ENCODE measurements at regions not wholly inside any gene's neighbourhood (a gene's known extent, or its start where the extent isn't known, plus 50 kb on each side); places are given as distances from the start of the nearest gene placed in this dataset.
A peak's percentile ranks its signal among the peaks of the same experiment; 100 is the strongest.

- Histone ChIP-seq H3K36me3 (ENCODE audit: control insufficient read depth, insufficient read depth, low read length) (no peaks in the 10 kb centered on the region), H3K27me3 (ENCODE audit: control insufficient read depth, insufficient read depth, low read length, poor library complexity, severe bottlenecking) (no peaks in the 10 kb centered on the region), H3K4me1 (ENCODE audit: control insufficient read depth, insufficient read depth, low read length) (no peaks in the 10 kb centered on the region), H3K9me3 (ENCODE audit: control insufficient read depth, low read length) (no peaks in the 10 kb centered on the region), H3K4me3 (ENCODE audit: low read length) (no peak overlapping the region), H3K27ac (ENCODE audit: low read depth, low read length) (no peak overlapping the region), H3K9ac (ENCODE audit: extremely low read depth, low read length, poor library complexity, severe bottlenecking) (no peak overlapping the region)
- no peak for TF ChIP-seq CTCF (conservative IDR thresholded peaks at IDR 0.05)
- Mint-ChIP-seq H3K27me3 (ENCODE audit: insufficient read depth) (no peaks in the 10 kb centered on the region), H3K9me3 (no peaks in the 10 kb centered on the region), H3K27ac (no peak overlapping the region), H3K4me1 (no peaks in the 10 kb centered on the region), H3K4me3 (no peak overlapping the region), H3K36me3 (ENCODE audit: low read depth) (no peaks in the 10 kb centered on the region)
- DNase-seq, result no peak
Measured at GRCh38 chr1:81672766-81673165, 128.0 kb upstream of the ADGRL2 start.

GRCh38 chr1:81671038-81671437, 129.7 kb upstream of the ADGRL2 start:
- WGBS, 2 experiments (ENCODE audit: insufficient coverage in 1 of 2, insufficient read length in 1 of 2), result 83 to 91% methylated on average over 2 to 3 of the region's 3 CpGs
- H3K27me3 Mint-ChIP-seq (ENCODE audit: insufficient read depth), result no peaks in the 10 kb centered on the region
- TF ChIP-seq CTCF (conservative IDR thresholded peaks at IDR 0.05), result no peak

GRCh38 chr1:81670286-81670685, 130.4 kb upstream of the ADGRL2 start:
- Histone ChIP-seq H3K4me3 (ENCODE audit: low read length) (no peak overlapping the region), H3K9ac (ENCODE audit: extremely low read depth, low read length, poor library complexity, severe bottlenecking) (no peak overlapping the region), H3K36me3 (ENCODE audit: control insufficient read depth, insufficient read depth, low read length) (no peaks in the 10 kb centered on the region), H3K4me1 (ENCODE audit: control insufficient read depth, insufficient read depth, low read length) (peaks cover 9% of the 10 kb centered on the region), H3K27ac (ENCODE audit: low read depth, low read length) (no peak overlapping the region), H3K9me3 (ENCODE audit: control insufficient read depth, low read length) (no peaks in the 10 kb centered on the region), H3K27me3 (ENCODE audit: control insufficient read depth, insufficient read depth, low read length, poor library complexity, severe bottlenecking) (no peaks in the 10 kb centered on the region)
- Mint-ChIP-seq H3K4me1 (peaks cover 15% of the 10 kb centered on the region), H3K4me3 (no peak overlapping the region), H3K9me3 (no peaks in the 10 kb centered on the region), H3K27ac (peak overlapping the region; percentile 4), H3K36me3 (ENCODE audit: low read depth) (no peaks in the 10 kb centered on the region), H3K27me3 (ENCODE audit: insufficient read depth) (no peaks in the 10 kb centered on the region)
- no peak for DNase-seq
- WGBS, 2 experiments (ENCODE audit: insufficient coverage in 1 of 2, insufficient read length in 1 of 2), result 96% methylated on average over 6 of the region's 6 CpGs; no CpG with 5 or more reads in 1 of the 2 experiments
- TF ChIP-seq CTCF (conservative IDR thresholded peaks at IDR 0.05), result no peak

More at GRCh38 chr1:81671038-81671437, 129.7 kb upstream of the ADGRL2 start:
- Mint-ChIP-seq H3K4me3 (no peak overlapping the region), H3K9me3 (no peaks in the 10 kb centered on the region), H3K4me1 (peaks cover 10% of the 10 kb centered on the region), H3K27ac (no peak overlapping the region), H3K36me3 (ENCODE audit: low read depth) (no peaks in the 10 kb centered on the region)
- H3K36me3 ChIP-seq (ENCODE audit: control insufficient read depth, insufficient read depth, low read length), result no peaks in the 10 kb centered on the region
- H3K4me3 ChIP-seq (ENCODE audit: low read length), result no peak overlapping the region
- DNase-seq, result no peak
- H3K27ac ChIP-seq (ENCODE audit: low read depth, low read length), result no peak overlapping the region
- no peak overlapping the region for H3K9ac ChIP-seq (ENCODE audit: extremely low read depth, low read length, poor library complexity, severe bottlenecking)
- H3K4me1 ChIP-seq (ENCODE audit: control insufficient read depth, insufficient read depth, low read length), result peaks cover 5% of the 10 kb centered on the region
- no peaks in the 10 kb centered on the region for H3K27me3 ChIP-seq (ENCODE audit: control insufficient read depth, insufficient read depth, low read length, poor library complexity, severe bottlenecking)
- H3K9me3 ChIP-seq (ENCODE audit: control insufficient read depth, low read length), result no peaks in the 10 kb centered on the region

All from endodermal cell (in vitro differentiated cells).